Kidney (tissue), 13 donors: ENCODE measurements at regions not wholly inside any gene's neighbourhood (a gene's known extent, or its start where the extent isn't known, plus 50 kb on each side); places are given as distances from the start of the nearest gene placed in this dataset.
A peak's percentile ranks its signal among the peaks of the same experiment; 100 is the strongest.

Experiments
- DNase-seq, 5 donors: peaks; one replicate each; pipeline ENCODE4 v3.0.0-alpha.2; 2013 to 2020
- FAIRE-seq: peaks from 2 replicates; lab custom pipeline; 2012; peaks lifted over from hg19 to GRCh38; lab: Jason Lieb, UNC
- H3K27ac ChIP-seq, 2 donors: one replicate each; pipeline ENCODE4 v1.7.0; 2013; ENCODE audit warnings: low read depth in 2 of 2, low read length in 2 of 2, inconsistent platforms in 1 of 2
- H3K27me3 ChIP-seq: one replicate; pipeline ENCODE4 v1.7.1; 2013; ENCODE audit warnings: low read length, inconsistent platforms; ENCODE audit not compliant: control insufficient read depth, insufficient read depth
- H3K36me3 ChIP-seq, 3 donors: one replicate each; pipeline versions ENCODE4 v1.7.0 to v1.7.1; 2013; ENCODE audit warnings: low read length in 3 of 3, control low read depth in 1 of 3, inconsistent platforms in 1 of 3; ENCODE audit not compliant: insufficient read depth in 3 of 3, control insufficient read depth in 2 of 3
- H3K4me1 ChIP-seq, 3 donors: one replicate each; pipeline versions ENCODE4 v1.7.0 to v1.7.1; 2013; ENCODE audit warnings: low read length in 3 of 3, inconsistent platforms in 1 of 3, low read depth in 1 of 3; ENCODE audit not compliant: control insufficient read depth in 2 of 3, insufficient read depth in 2 of 3
- H3K4me3 ChIP-seq, 3 donors: one replicate each; pipeline versions ENCODE4 v1.7.0 to v1.8.1; 2013; ENCODE audit warnings: low read length in 3 of 3, control low read depth in 1 of 3, inconsistent platforms in 1 of 3
- H3K9ac ChIP-seq, 3 donors: one replicate each; pipeline versions ENCODE4 v1.7.0 to v1.7.1; 2013; ENCODE audit warnings: low read length in 3 of 3, control low read depth in 1 of 3, inconsistent platforms in 1 of 3
- H3K9me3 ChIP-seq, 3 donors: one replicate each; pipeline versions ENCODE4 v1.7.0 to v1.7.1; 2013; ENCODE audit warnings: low read length in 3 of 3, control low read depth in 1 of 3, inconsistent platforms in 1 of 3; ENCODE audit not compliant: control insufficient read depth in 2 of 3, insufficient read depth in 1 of 3
- intact Hi-C: fragments of 100-400 bp; cut with DNase I; formaldehyde crosslinking; loops from one replicate; pipeline ENCODE4 v1.11.1; 2022
- TF ChIP-seq, protein P1 (sequence below): IDR thresholded peaks from 3 replicates; pipeline ENCODE4 v1.5.1; 2012; ENCODE audit warnings: mild to moderate bottlenecking, moderate library complexity, borderline replicate concordance; ENCODE audit not compliant: insufficient read depth; ENCODE audit errors: extremely low read depth
- donor health status: control.
- donor health status: control.
- donor health status: control.
- donor health status: control.
- donor health status: control.
- donor health status: DM: yes; HTN: yes; CAD: no.
- donor health status: Normal renal cell carcinoma (clear cell type).

DNA sequence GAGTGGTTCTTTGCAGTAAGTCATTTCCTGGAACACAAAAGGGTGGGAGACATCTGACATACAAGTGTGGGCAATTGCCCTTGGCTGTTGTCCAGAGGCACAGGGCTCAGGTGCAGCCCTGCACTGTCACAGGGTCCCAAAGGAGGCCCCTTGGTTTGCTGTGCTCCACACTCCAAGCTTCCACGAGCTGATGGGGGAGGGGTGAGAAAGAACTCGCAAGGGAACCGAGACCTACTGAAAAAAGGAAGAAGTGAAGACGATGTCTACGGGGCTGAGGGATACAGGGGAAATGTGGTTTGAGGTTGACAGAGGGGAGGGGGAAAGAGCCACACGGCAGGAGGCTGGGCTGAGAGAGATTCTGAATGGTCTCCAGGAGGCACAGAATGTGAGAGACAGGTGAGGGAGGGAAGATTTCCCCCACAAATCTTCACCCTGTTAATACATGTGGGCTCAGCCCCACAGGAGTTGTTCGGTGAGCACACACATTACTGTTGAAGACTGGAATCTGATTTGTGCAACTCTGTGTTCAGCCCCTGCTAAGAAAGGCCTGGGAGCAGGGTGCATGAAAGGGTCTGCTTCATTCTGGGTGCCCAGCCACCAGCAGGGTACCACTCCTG is 123.4 kb downstream of the LY86 start:
- H3K27ac ChIP-seq, result peak overlapping the region; percentile 38 to 57
- no peak overlapping the region for H3K9ac ChIP-seq
- H3K27me3 ChIP-seq, result no peaks in the 10 kb centered on the region
- no peaks in the 10 kb centered on the region for H3K36me3 ChIP-seq
- peak overlapping the region in 1 of 3 donors; percentile 52 for H3K4me3 ChIP-seq
- H3K4me1 ChIP-seq, result peaks cover 0 to 24% (median 2%) of the 10 kb centered on the region in 3 donors
- intact Hi-C loops, result no loop called here
- H3K9me3 ChIP-seq, result no peaks in the 10 kb centered on the region
- TF ChIP-seq, protein P1, sequence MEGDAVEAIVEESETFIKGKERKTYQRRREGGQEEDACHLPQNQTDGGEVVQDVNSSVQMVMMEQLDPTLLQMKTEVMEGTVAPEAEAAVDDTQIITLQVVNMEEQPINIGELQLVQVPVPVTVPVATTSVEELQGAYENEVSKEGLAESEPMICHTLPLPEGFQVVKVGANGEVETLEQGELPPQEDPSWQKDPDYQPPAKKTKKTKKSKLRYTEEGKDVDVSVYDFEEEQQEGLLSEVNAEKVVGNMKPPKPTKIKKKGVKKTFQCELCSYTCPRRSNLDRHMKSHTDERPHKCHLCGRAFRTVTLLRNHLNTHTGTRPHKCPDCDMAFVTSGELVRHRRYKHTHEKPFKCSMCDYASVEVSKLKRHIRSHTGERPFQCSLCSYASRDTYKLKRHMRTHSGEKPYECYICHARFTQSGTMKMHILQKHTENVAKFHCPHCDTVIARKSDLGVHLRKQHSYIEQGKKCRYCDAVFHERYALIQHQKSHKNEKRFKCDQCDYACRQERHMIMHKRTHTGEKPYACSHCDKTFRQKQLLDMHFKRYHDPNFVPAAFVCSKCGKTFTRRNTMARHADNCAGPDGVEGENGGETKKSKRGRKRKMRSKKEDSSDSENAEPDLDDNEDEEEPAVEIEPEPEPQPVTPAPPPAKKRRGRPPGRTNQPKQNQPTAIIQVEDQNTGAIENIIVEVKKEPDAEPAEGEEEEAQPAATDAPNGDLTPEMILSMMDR, result no peak
- FAIRE-seq (no peak), DNase-seq (no peak)

DNA sequence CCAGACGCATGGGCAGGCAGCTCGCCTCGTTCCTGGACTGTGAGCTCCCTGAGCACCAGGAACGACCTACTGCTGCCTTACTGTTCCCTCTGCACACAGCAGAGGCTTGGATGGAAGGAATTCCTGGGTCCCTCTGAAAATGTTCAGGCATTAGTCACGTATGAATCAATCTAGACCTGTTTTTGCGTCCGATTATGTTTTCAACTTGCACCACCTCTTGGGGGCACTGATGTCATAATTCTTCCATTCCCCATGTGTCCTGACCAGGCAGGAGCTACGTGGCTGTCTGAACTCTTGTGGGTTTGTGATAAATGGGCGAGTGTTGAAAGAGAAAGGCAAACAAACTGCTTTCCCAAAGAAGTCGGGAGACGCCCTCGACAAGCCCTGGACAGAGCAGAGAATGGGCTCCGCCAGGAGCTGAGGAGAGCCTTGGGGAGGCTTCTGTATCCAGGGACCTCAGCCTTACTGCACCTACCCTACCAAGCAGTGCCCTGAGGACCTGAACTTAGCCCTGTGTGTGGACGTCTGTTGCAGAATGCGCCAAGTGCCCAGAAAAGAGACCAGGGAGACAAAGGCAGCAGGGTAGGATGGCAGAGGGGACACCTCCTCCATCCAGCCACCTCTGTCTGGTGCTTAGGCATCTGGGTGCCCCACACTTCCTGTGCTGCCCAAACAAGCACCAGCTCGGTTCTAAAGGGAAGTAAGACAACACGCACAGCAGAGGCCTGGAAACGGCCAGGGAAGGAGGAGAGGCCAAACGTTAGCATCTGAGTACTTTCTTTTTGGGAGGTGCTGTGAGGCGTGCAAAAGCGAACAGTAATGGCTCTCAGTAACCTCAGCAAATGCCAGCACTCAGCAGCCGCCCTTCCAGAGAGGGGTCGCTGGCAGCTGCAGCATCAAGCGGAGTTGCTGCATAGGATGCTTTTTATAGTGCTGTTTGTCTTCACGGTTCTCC is 124.2 kb downstream of the LY86 start:
- no peak for FAIRE-seq
- Histone ChIP-seq H3K4me3 (peak overlapping the region in 1 of 3 donors; percentile 7), H3K9me3 (no peaks in the 10 kb centered on the region), H3K9ac (no peak overlapping the region), H3K27me3 (no peaks in the 10 kb centered on the region), H3K36me3 (no peaks in the 10 kb centered on the region), H3K4me1 (peaks cover under 1 to 24% (median 2%) of the 10 kb centered on the region in 3 donors), H3K27ac (peak overlapping the region; percentile 38 to 57)
- DNase-seq, result peak in 1 of 5 donors; percentile 53
- intact Hi-C loops, result no loop called here
- TF ChIP-seq, protein P1, result no peak

DNA sequence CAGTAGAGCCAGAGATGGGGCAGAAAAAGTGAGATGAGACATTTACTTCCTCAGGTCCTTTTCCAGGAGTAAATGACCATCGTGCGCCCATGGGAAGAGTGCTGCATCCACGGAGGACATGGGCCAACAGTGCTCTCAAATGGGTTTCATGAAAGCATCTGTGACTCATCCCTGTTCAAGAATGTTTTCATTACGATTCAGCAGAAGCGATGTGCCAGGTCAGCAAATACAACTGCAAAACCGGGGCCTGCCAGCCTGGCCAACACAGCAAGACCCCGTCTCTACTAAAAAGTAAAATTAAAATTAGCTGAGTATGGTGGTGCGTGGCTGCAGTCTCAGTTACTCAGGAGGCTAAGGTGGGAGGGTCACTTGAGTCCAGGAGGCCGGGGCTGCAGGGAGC is 125.1 kb downstream of the LY86 start:
- DNase-seq, result no peak
- TF ChIP-seq, protein P1, result no peak
- no peak overlapping the region for H3K9ac ChIP-seq
- no peak overlapping the region for H3K4me3 ChIP-seq
- intact Hi-C loops, result no loop called here
- peaks cover 2 to 24% (median 4%) of the 10 kb centered on the region in 3 donors for H3K4me1 ChIP-seq
- FAIRE-seq, result no peak
- no peaks in the 10 kb centered on the region for H3K27me3 ChIP-seq
- H3K9me3 ChIP-seq, result no peaks in the 10 kb centered on the region
- no peak overlapping the region for H3K27ac ChIP-seq
- H3K36me3 ChIP-seq, result no peaks in the 10 kb centered on the region
